ENCODE measurements at regions not wholly inside any gene's neighbourhood (a gene's known extent, or its start where the extent isn't known, plus 50 kb on each side); places are given as distances from the start of the nearest gene placed in this dataset.

DNA sequence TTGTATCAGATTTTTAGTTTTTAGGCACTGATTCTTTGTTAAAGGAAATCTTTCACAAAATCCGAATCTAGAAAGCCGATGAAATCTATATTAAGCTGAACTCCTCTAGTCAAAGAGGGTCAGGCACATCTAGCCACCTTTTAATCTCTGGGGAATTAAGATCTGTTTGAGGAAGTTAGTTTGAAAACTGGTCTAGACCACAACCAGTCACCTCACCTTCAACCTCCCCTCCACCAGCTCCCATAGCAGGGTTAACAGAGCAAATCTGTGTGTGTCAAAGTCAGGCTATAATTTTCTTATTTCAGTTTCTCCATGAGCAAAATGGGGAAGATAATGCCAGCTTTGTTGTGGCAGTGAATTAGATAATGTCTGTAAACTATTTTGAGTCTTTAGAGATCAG is 110.0 kb upstream of the IGFBP7 start:
- no peaks in the 10 kb centered on the region for H3K27me3 Mint-ChIP-seq (ENCODE audit: unreplicated experiment)
- no peaks in the 10 kb centered on the region for H3K9me3 Mint-ChIP-seq (ENCODE audit: low read depth, unreplicated experiment)
- no peak overlapping the region for H3K27ac Mint-ChIP-seq (ENCODE audit: unreplicated experiment)
- DNase-seq, result no peak
- CTCF ChIA-PET, result no interaction called here
- BruUV-seq (replicated peaks), result no TSS peak
- no peak overlapping the region for H3K4me3 Mint-ChIP-seq (ENCODE audit: low read depth, unreplicated experiment)
- H3K36me3 Mint-ChIP-seq (ENCODE audit: insufficient read depth, unreplicated experiment), result no peaks in the 10 kb centered on the region
- TF ChIP-seq, protein P1, sequence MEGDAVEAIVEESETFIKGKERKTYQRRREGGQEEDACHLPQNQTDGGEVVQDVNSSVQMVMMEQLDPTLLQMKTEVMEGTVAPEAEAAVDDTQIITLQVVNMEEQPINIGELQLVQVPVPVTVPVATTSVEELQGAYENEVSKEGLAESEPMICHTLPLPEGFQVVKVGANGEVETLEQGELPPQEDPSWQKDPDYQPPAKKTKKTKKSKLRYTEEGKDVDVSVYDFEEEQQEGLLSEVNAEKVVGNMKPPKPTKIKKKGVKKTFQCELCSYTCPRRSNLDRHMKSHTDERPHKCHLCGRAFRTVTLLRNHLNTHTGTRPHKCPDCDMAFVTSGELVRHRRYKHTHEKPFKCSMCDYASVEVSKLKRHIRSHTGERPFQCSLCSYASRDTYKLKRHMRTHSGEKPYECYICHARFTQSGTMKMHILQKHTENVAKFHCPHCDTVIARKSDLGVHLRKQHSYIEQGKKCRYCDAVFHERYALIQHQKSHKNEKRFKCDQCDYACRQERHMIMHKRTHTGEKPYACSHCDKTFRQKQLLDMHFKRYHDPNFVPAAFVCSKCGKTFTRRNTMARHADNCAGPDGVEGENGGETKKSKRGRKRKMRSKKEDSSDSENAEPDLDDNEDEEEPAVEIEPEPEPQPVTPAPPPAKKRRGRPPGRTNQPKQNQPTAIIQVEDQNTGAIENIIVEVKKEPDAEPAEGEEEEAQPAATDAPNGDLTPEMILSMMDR (IDR thresholded peaks at IDR 0.05; ENCODE audit: unreplicated experiment), result no peak
- intact Hi-C loops (cut with micrococcal nuclease; ENCODE audit: unreplicated experiment), result no loop called here
- no peaks in the 10 kb centered on the region for H3K4me1 Mint-ChIP-seq (ENCODE audit: low read depth, unreplicated experiment)

DNA sequence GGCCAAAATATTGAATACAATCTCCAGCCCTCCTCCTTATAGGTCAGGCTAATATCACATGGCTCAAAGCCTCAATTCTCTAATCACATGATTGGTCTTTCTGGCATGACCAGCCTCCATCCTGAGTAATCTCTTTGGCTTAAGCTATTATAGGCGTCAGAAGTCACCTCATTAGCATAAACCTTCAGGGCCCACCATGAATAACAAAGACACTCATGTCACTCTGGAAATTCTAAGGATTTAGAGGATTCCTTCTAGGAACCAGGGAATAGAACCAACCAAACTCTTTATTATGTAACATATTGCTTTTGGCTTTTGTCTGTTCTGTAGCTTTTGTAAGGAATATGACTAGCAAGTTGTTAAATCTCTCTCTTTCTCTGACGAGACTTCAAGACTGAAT is 109.2 kb upstream of the IGFBP7 start:
- H3K27me3 Mint-ChIP-seq (ENCODE audit: unreplicated experiment), result no peaks in the 10 kb centered on the region
- H3K27ac Mint-ChIP-seq (ENCODE audit: unreplicated experiment), result no peak overlapping the region
- TF ChIP-seq, protein P1 (IDR thresholded peaks at IDR 0.05; ENCODE audit: unreplicated experiment), result no peak
- CTCF ChIA-PET, result no interaction called here
- BruUV-seq (replicated peaks), result no TSS peak
- H3K9me3 Mint-ChIP-seq (ENCODE audit: low read depth, unreplicated experiment), result no peaks in the 10 kb centered on the region
- H3K4me3 Mint-ChIP-seq (ENCODE audit: low read depth, unreplicated experiment), result no peak overlapping the region
- no peaks in the 10 kb centered on the region for H3K36me3 Mint-ChIP-seq (ENCODE audit: insufficient read depth, unreplicated experiment)
- intact Hi-C loops (cut with micrococcal nuclease; ENCODE audit: unreplicated experiment), result no loop called here
- no peak for DNase-seq
- no peaks in the 10 kb centered on the region for H3K4me1 Mint-ChIP-seq (ENCODE audit: low read depth, unreplicated experiment)

DNA sequence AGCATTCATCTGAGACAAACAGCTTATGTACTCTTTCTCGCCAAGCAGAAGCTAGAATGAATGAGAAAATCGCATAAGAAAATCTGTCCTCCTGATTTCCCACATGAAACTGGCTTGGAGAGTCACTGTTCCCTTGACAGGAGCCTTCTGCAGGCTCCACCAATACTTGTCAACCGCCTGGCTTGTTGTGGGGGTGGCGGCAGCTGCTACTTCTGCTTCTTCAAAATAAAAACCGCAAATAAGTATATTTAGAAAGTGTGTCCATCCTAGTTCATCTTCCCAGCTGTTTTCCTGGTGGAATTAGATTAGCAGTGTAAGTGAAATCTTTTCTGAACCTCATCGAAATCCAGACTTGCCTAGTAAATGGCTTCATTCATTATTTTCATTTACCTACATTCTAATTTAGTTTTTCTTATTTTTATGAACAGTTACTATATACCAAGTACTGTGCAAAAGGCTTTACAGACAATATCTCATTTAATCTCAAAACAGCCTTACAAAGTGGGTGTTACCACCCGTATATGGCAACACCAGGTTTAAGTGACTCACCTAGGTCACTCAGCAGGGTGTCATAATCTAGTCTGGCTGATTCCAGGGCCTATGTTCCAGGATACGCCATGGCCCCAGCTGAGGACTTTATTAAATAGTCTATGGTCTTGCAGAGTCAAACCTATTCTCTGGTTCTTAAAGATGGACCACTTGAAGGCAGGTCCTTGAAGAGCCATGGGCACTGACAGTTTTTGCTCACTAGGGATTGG is 104.6 kb upstream of the IGFBP7 start:
- Mint-ChIP-seq H3K4me1 (ENCODE audit: low read depth, unreplicated experiment) (no peaks in the 10 kb centered on the region), H3K36me3 (ENCODE audit: insufficient read depth, unreplicated experiment) (no peaks in the 10 kb centered on the region), H3K27ac (ENCODE audit: unreplicated experiment) (no peak overlapping the region), H3K27me3 (ENCODE audit: unreplicated experiment) (peaks cover 5% of the 10 kb centered on the region), H3K4me3 (ENCODE audit: low read depth, unreplicated experiment) (no peak overlapping the region), H3K9me3 (ENCODE audit: low read depth, unreplicated experiment) (no peaks in the 10 kb centered on the region)
- DNase-seq, result no peak
- TF ChIP-seq, protein P1 (IDR thresholded peaks at IDR 0.05; ENCODE audit: unreplicated experiment), result no peak
- CTCF ChIA-PET, result no interaction called here
- BruUV-seq (replicated peaks), result no TSS peak
- intact Hi-C loops (cut with micrococcal nuclease; ENCODE audit: unreplicated experiment), result no loop called here

DNA sequence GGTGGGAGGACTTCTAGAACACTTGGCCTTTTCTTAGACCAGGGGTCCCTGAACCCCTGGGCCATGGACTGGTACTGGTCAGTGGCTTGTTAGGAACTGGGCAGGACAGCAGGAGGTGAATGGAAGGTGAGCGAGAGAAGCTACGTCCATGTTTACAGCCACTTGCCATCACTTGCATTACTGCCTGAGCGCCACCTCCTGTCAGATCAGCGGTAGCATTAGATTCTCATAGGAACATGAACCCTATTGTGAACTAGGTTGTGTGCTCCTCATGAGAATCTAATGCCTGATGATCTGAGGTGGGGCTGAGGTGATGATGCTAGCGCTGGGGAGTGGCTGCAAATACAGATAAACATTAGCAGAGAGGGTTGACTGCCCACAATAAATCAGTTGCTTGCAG is 100.9 kb upstream of the IGFBP7 start:
- no peaks in the 10 kb centered on the region for H3K9me3 Mint-ChIP-seq (ENCODE audit: low read depth, unreplicated experiment)
- TF ChIP-seq, protein P1 (IDR thresholded peaks at IDR 0.05; ENCODE audit: unreplicated experiment), result no peak

More for the DNA sequence above, 100.9 kb upstream of the IGFBP7 start:
- Mint-ChIP-seq H3K27me3 (ENCODE audit: unreplicated experiment) (peaks cover 23% of the 10 kb centered on the region), H3K27ac (ENCODE audit: unreplicated experiment) (no peak overlapping the region), H3K4me3 (ENCODE audit: low read depth, unreplicated experiment) (no peak overlapping the region), H3K4me1 (ENCODE audit: low read depth, unreplicated experiment) (no peaks in the 10 kb centered on the region), H3K36me3 (ENCODE audit: insufficient read depth, unreplicated experiment) (no peaks in the 10 kb centered on the region)
- intact Hi-C loops (cut with micrococcal nuclease; ENCODE audit: unreplicated experiment), result no loop called here
- BruUV-seq (replicated peaks), result no TSS peak
- DNase-seq, result no peak
- CTCF ChIA-PET, result no interaction called here

All from Calu3 (cell line).